ENCODE measurements at regions not wholly inside any gene's neighbourhood (a gene's known extent, or its start where the extent isn't known, plus 50 kb on each side); places are given as distances from the start of the nearest gene placed in this dataset.

DNA sequence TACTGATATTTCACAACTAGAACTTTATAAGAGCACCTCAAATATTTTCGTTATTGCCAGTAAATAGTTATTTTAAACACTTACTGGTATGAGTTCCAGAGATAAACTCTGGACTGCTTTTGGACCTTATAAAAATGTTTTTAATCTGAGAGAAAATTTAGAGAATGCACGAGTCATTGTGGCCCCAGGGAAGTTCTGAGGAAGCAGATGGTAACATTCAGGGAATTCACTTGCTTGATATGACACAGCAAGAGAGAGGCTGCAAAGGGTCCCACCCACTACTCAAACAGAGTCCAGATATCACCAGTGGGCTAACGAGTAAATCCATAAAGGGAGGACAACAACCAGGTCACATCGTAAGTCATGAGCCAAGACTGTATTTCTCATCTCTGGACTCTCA lies 526.8 kb downstream of the TDRD15 start:
- Histone ChIP-seq H3K27me3 (no peaks in the 10 kb centered on the region), H3K36me3 (no peaks in the 10 kb centered on the region), H3K27ac (no peak overlapping the region), H3K4me1 (ENCODE audit: insufficient read depth) (peaks cover 16% of the 10 kb centered on the region), H3K4me3 (no peak overlapping the region), H3K9me3 (no peaks in the 10 kb centered on the region)
- TF ChIP-seq EP300 (IDR thresholded peaks at IDR 0.05) = no peak
- TF ChIP-seq, protein P1, sequence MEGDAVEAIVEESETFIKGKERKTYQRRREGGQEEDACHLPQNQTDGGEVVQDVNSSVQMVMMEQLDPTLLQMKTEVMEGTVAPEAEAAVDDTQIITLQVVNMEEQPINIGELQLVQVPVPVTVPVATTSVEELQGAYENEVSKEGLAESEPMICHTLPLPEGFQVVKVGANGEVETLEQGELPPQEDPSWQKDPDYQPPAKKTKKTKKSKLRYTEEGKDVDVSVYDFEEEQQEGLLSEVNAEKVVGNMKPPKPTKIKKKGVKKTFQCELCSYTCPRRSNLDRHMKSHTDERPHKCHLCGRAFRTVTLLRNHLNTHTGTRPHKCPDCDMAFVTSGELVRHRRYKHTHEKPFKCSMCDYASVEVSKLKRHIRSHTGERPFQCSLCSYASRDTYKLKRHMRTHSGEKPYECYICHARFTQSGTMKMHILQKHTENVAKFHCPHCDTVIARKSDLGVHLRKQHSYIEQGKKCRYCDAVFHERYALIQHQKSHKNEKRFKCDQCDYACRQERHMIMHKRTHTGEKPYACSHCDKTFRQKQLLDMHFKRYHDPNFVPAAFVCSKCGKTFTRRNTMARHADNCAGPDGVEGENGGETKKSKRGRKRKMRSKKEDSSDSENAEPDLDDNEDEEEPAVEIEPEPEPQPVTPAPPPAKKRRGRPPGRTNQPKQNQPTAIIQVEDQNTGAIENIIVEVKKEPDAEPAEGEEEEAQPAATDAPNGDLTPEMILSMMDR (IDR thresholded peaks at IDR 0.05) = no peak
- no peak for TF ChIP-seq POLR2A (IDR thresholded peaks at IDR 0.05)
- intact Hi-C loops (cut with DNase I) = no loop called here
- DNase-seq = no peak
- WGBS, 3 donors = 9 to 12% (median 10%) methylated on average over 4 of the region's 4 CpGs

DNA sequence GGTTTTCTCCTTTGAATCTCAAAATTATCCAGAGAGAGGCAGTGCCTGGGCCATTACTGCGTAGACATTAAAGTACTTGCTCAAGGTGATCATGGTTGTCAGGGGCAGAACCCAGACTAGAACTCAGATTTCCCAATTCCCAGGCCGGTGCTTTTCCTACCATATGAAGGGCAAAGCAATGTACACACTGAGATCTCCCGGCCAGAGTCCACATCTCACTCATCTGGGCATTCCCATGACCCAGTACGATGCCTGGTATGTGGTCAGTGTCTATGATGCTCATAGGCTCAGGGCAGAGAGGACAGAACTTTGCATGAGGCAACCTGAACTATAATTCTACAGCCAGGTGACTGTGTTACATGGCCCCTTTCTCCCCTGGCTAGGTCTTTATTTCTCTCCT lies 531.4 kb downstream of the TDRD15 start:
- TF ChIP-seq, protein P1 (IDR thresholded peaks at IDR 0.05) = no peak
- no peak for TF ChIP-seq EP300 (IDR thresholded peaks at IDR 0.05)
- TF ChIP-seq POLR2A (IDR thresholded peaks at IDR 0.05) = no peak
- H3K36me3 ChIP-seq = no peaks in the 10 kb centered on the region
- no peak for DNase-seq
- peaks cover 3% of the 10 kb centered on the region for H3K4me1 ChIP-seq (ENCODE audit: insufficient read depth)
- H3K9me3 ChIP-seq = no peaks in the 10 kb centered on the region
- no peak overlapping the region for H3K4me3 ChIP-seq
- no peaks in the 10 kb centered on the region for H3K27me3 ChIP-seq
- WGBS, 3 donors = 94 to 97% (median 97%) methylated on average over 4 of the region's 4 CpGs
- intact Hi-C loops (cut with DNase I) = no loop called here
- H3K27ac ChIP-seq = no peak overlapping the region

GRCh38 chr2:21656330-21657075 lies 532.7 kb downstream of the TDRD15 start:
- no peak overlapping the region for H3K4me3 ChIP-seq
- no peaks in the 10 kb centered on the region for H3K27me3 ChIP-seq
- H3K36me3 ChIP-seq = no peaks in the 10 kb centered on the region
- TF ChIP-seq EP300 (IDR thresholded peaks at IDR 0.05) (no peak), POLR2A (IDR thresholded peaks at IDR 0.05) (no peak)
- TF ChIP-seq, protein P1 (IDR thresholded peaks at IDR 0.05) = no peak
- H3K9me3 ChIP-seq = no peaks in the 10 kb centered on the region
- DNase-seq = no peak
- no peak overlapping the region for H3K27ac ChIP-seq
- intact Hi-C loops (cut with DNase I) = no loop called here
- peaks cover 2% of the 10 kb centered on the region for H3K4me1 ChIP-seq (ENCODE audit: insufficient read depth)
- 71 to 77% (median 73%) methylated on average over 10 of the region's 10 CpGs for WGBS, 3 donors

GRCh38 chr2:21657445-21657844 lies 533.7 kb downstream of the TDRD15 start:
- DNase-seq = no peak
- Histone ChIP-seq H3K9me3 (no peaks in the 10 kb centered on the region), H3K4me1 (ENCODE audit: insufficient read depth) (peaks cover 2% of the 10 kb centered on the region), H3K27ac (no peak overlapping the region), H3K36me3 (no peaks in the 10 kb centered on the region), H3K27me3 (no peaks in the 10 kb centered on the region), H3K4me3 (no peak overlapping the region)
- TF ChIP-seq, protein P1 (IDR thresholded peaks at IDR 0.05) = no peak
- TF ChIP-seq POLR2A (IDR thresholded peaks at IDR 0.05) = no peak
- no peak for TF ChIP-seq EP300 (IDR thresholded peaks at IDR 0.05)
- WGBS, 3 donors = 40 to 54% (median 47%) methylated on average over 2 of the region's 2 CpGs
- intact Hi-C loops (cut with DNase I) = no loop called here

All from ovary (tissue), 7 donors.